ENCODE measurements at regions not wholly inside any gene's neighbourhood (a gene's known extent, or its start where the extent isn't known, plus 50 kb on each side); places are given as distances from the start of the nearest gene placed in this dataset.
"Not testable (repeated sequence)": the region's sequence is repeated elsewhere in the genome, so short reads cannot be mapped to it uniquely, and the experiment has no call there.

DNA sequence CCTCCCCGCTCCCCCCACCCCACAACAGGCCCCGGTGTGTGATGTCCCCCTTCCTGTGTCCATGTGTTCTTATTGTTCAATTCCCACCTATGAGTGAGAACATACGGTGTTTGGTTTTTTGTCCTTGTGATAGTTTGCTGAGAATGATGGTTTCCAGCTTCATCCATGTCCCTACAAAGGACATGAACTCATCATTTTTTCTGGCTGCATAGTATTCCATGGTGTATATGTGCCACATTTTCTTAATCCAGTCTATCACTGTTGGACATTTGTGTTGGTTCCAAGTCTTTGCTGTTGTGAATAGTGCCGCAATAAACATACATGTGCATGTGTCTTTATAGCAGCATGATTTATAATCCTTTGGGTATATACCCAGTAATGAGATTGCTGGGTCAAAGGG, 104.3 kb downstream of the MTPN start:
- H3K4me1 Mint-ChIP-seq; H3K27me3 Mint-ChIP-seq; H3K27ac Mint-ChIP-seq; H3K36me3 Mint-ChIP-seq (ENCODE audit: low read depth); CTCF ChIA-PET; H3K9me3 Mint-ChIP-seq; H3K4me3 Mint-ChIP-seq; POLR2A ChIA-PET; DNase-seq: not testable (repeated sequence)

DNA sequence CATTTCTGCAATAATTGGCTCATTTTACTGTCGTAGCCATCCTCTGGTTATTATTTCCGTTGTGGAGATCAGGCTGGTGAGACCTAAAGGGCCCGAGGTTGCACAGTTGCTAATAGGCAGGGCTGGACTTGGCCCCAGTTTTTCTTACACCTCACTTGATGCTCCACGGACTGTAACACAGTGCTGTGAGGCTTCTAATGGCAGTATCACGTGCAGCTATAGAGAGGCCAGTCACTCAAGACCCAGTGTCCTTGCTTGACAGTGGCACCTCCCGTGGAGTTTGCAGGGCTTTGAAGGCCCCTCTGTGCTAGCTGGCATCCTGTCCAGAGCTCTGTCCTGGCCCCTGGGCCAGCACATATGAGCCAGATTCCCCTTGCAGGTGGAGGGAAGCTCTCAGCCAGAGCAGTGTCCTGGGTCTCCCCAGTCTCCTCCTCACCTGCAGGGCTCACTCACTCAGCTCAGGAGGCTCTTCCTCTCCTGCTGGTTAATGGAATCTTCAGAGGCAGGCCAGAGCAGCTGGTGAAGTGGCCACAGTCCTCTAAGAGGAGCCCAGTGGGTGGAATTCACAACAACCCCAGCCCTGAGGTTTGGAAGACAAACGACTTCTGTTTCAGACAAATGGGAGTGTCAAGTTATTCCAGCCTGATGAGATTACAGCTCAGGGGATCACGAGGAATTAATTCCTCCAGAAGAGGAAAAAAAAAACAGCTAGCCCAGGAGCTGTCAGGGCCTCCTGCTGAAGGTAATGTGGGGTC, 114.2 kb upstream of the FAM180A start:
- no peaks in the 10 kb centered on the region for H3K36me3 Mint-ChIP-seq (ENCODE audit: low read depth)
- no peaks in the 10 kb centered on the region for H3K4me1 Mint-ChIP-seq
- CTCF ChIA-PET = no interaction called here
- H3K27ac Mint-ChIP-seq = no peak overlapping the region
- no peaks in the 10 kb centered on the region for H3K27me3 Mint-ChIP-seq
- DNase-seq = no peak
- no peaks in the 10 kb centered on the region for H3K9me3 Mint-ChIP-seq
- POLR2A ChIA-PET = no interaction called here
- no peak overlapping the region for H3K4me3 Mint-ChIP-seq

DNA sequence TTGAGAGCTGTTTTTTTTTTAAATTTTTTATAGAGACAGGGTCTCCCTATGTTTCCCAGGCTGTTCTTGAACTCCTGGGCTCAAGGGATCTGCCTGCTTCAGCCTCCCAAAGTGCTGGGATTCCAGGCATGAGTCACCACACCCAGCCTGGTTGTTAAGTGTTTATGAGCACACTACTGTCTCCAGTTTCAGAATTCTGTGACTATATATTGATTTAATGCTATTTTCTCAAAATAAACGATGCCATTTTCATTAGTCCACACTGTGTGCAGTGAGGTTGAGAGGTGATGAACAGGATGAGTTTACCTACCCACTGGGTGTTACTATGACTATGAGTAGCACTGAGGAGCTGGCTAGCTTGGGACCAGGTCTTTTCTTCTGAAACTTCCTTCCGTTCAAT, 110.9 kb upstream of the FAM180A start:
- ChIA-PET POLR2A (no interaction called here), CTCF (no interaction called here)
- no peaks in the 10 kb centered on the region for H3K36me3 Mint-ChIP-seq (ENCODE audit: low read depth)
- H3K27me3 Mint-ChIP-seq = peaks cover 4% of the 10 kb centered on the region
- no peaks in the 10 kb centered on the region for H3K9me3 Mint-ChIP-seq
- H3K4me3 Mint-ChIP-seq = no peak overlapping the region
- no peak for DNase-seq
- no peaks in the 10 kb centered on the region for H3K4me1 Mint-ChIP-seq
- H3K27ac Mint-ChIP-seq = no peak overlapping the region

DNA sequence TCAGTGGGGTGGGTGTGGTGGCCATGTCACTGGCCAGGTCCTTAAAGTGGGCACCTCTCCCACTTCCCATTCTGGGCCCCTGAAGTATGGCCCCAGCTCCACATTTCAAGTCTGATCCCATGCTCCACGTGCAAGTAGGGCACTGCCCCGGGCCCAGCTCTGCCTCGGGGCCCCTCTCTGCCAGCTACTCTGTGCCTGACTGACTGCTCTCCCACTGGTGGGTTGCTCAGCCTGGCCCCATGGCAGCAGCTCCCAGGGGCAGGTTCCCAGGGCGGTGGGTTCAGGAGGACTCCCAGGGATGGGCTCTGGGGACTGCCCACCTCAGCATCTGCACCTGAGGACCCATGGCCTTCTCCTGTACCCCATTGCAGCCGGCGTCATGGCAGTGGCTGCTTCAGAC, 110.2 kb upstream of the FAM180A start:
- Mint-ChIP-seq H3K27ac (no peak overlapping the region), H3K36me3 (ENCODE audit: low read depth) (no peaks in the 10 kb centered on the region), H3K27me3 (peaks cover 5% of the 10 kb centered on the region), H3K4me3 (no peak overlapping the region), H3K9me3 (no peaks in the 10 kb centered on the region), H3K4me1 (no peaks in the 10 kb centered on the region)
- no peak for DNase-seq
- ChIA-PET CTCF (no interaction called here), POLR2A (no interaction called here)

DNA sequence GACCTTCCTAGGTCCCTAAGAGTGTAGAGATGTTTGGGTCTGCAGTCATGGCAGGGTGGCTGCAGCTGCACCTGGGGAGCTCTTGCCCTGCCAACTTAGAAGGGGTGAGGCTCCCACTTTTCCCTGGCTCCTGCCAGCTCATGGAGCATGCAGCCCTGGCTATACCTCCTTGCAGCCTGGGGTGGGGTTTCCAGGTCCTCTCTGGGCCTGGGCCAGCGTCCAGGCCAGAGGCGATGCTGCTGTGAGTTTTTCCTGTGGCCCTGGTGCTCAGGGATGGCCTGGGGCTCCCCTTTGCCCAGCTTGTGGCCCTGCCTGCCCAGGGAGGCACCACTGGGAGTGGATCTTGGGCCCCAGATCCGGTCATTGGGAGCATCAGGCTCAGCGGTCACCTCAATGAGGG, 109.8 kb upstream of the FAM180A start:
- Mint-ChIP-seq H3K4me3 (no peak overlapping the region), H3K4me1 (no peaks in the 10 kb centered on the region), H3K27me3 (peaks cover 5% of the 10 kb centered on the region), H3K36me3 (ENCODE audit: low read depth) (no peaks in the 10 kb centered on the region), H3K27ac (no peak overlapping the region), H3K9me3 (no peaks in the 10 kb centered on the region)
- DNase-seq = no peak
- CTCF ChIA-PET = no interaction called here
- POLR2A ChIA-PET = no interaction called here

DNA sequence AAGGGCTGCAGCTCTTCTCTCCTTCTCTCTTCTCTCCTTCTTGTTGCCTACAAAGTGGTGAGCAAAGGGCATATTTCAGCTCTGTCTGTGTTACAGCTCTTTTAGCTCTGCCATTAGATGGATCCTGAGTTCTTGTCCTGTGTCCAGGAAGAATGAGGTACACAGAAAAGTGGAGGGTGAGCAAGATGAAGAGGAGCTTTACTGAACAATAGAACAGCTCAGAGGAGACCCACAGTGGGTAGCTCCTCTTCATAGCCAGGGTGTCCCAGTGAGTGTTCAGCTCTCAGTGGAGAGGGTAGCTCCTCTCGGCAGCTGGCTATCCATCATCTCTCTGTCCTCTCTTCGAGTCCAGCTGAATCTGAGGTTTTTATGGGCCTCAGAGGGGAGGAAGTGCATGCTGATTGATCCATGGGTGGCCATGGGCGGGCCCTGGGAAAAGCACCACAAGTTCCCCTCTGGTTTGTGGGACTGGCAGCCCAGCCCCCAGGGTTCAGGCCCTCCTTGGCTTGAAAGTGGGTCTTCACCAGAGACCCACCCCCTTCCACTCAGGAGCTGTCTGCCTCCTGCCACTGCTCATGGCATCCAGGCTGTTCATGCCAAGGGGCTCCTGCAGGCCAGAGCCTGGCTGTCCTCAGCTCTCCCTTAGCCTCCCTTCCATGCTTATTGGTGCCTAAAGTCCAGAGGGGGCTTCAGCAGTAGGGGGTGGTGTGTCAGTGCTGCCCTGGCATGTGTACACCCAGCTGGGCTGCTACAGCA, 109.1 kb upstream of the FAM180A start:
- H3K4me1 Mint-ChIP-seq = no peaks in the 10 kb centered on the region
- POLR2A ChIA-PET = no interaction called here
- CTCF ChIA-PET = interaction anchor here (0.6 kb wide), 1 partner anchor 1216 kb away, joined by 3 read pairs; no protein-coding TSS in a partner anchor
- H3K9me3 Mint-ChIP-seq = no peaks in the 10 kb centered on the region
- H3K4me3 Mint-ChIP-seq = no peak overlapping the region
- H3K27ac Mint-ChIP-seq = no peak overlapping the region
- DNase-seq = no peak
- H3K27me3 Mint-ChIP-seq = peaks cover 5% of the 10 kb centered on the region
- no peaks in the 10 kb centered on the region for H3K36me3 Mint-ChIP-seq (ENCODE audit: low read depth)

DNA sequence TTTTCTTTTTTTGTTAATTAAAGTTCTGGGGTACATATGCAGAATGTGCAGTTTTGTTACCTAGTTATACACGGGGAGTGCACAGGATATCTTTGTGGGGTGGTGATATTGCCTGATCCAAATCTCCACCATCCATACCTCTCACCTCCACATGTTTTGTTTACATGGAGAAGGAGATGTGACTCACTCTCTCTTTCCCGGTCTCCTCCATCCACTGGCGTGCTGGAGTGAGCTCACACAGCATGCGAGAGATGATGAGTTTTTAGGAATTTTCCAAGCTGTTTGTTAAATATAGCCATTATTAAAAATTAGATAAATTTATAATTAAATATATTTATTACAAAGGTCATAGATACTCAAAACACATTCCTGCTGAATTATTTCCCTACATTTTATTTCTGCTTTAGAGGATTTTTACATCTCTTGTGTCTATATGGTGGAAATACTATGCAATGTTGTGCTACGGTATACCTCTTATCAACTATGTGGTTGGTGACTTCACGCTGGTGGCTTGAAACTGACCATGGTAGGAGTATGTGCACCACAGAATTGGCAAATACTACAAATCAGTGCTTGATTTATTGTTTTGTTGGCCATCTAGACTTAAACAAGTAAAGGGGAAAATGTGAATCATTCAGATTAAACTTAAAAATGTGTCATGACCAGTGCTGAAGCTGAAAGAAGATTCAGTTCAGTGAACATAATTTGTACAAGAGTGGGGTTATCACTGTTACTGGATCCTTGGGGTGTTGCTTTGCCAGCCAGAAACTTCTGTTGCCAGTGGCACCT, 107.9 kb upstream of the FAM180A start:
- H3K27me3 Mint-ChIP-seq = peaks cover 5% of the 10 kb centered on the region
- ChIA-PET POLR2A (no interaction called here), CTCF (interaction anchor here (0.6 kb wide), 1 partner anchor 1215 kb away, joined by 3 read pairs; no protein-coding TSS in a partner anchor)
- no peak for DNase-seq
- H3K9me3 Mint-ChIP-seq = no peaks in the 10 kb centered on the region
- H3K36me3 Mint-ChIP-seq (ENCODE audit: low read depth) = no peaks in the 10 kb centered on the region
- no peak overlapping the region for H3K27ac Mint-ChIP-seq
- no peak overlapping the region for H3K4me3 Mint-ChIP-seq
- no peaks in the 10 kb centered on the region for H3K4me1 Mint-ChIP-seq

DNA sequence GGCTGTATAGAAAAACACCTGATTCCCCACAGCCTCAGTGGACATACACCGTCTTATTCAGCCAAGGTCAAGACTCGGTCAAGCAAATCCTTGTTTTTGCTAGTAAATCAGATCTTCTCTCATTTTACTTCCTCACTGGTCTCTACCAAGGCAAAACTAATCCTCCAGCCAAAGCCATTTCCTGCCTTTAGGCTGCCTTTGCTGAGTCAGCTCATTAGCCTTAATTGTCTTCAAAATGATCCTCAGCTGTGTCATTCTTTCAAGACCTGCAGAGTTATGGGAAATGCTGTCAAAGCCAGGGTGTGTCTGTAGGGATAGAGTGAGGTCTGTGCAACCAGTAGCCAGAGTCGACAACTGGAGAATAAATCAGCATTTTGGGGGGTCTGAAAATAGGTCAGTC, 107.2 kb upstream of the FAM180A start:
- no peak for DNase-seq
- H3K36me3 Mint-ChIP-seq (ENCODE audit: low read depth) = no peaks in the 10 kb centered on the region
- CTCF ChIA-PET = no interaction called here
- H3K4me3 Mint-ChIP-seq = no peak overlapping the region
- H3K27me3 Mint-ChIP-seq = peaks cover 5% of the 10 kb centered on the region
- H3K27ac Mint-ChIP-seq = no peak overlapping the region
- no peaks in the 10 kb centered on the region for H3K9me3 Mint-ChIP-seq
- POLR2A ChIA-PET = no interaction called here
- no peaks in the 10 kb centered on the region for H3K4me1 Mint-ChIP-seq

DNA sequence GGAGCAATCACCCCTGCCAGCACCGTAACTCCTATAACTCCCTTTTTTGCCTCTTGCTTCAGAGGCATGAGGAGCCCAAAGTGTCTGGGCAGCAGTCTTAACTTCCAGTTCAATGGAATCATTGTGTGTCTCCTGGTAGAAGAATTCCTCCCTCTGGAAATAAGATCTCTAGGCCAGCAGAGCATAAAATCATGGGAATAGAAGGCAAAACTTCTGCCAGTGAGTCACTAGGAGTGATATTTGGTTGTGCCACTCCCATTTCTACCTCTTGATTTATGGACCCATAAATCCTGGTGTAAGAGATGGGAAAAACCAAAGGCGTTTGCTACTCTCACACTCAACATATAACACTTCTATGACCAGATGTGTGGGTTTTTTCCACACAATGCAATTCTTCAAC, 104.9 kb upstream of the FAM180A start:
- POLR2A ChIA-PET = no interaction called here
- Mint-ChIP-seq H3K4me1 (no peaks in the 10 kb centered on the region), H3K36me3 (ENCODE audit: low read depth) (no peaks in the 10 kb centered on the region), H3K9me3 (no peaks in the 10 kb centered on the region), H3K4me3 (no peak overlapping the region), H3K27ac (no peak overlapping the region), H3K27me3 (peaks cover 5% of the 10 kb centered on the region)
- CTCF ChIA-PET = interaction anchor here (1.2 kb wide), 1 partner anchor 13 kb away, joined by 4 read pairs; no protein-coding TSS in a partner anchor
- DNase-seq = no peak

DNA sequence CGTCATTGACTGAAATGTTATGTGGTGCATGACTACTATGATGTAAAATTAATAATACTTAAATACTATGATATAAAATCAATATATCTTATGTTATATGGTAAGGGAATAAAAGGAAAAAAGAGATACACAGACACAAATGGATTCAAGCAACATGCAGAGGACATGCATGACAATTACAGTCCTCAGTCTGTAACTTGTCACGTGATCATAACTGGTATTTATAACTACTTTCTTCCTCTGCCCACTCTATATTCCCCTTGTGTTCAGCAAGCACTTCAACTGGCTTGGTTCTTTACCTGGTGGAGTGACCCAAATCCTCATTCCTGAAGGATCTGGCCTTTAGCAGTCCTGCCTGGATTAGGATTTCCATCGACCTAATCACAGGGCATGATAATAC, 104.4 kb upstream of the FAM180A start:
- no peak for DNase-seq
- no peak overlapping the region for H3K4me3 Mint-ChIP-seq
- ChIA-PET POLR2A (no interaction called here), CTCF (no interaction called here)
- H3K9me3 Mint-ChIP-seq = no peaks in the 10 kb centered on the region
- no peaks in the 10 kb centered on the region for H3K36me3 Mint-ChIP-seq (ENCODE audit: low read depth)
- peaks cover 5% of the 10 kb centered on the region for H3K27me3 Mint-ChIP-seq
- no peak overlapping the region for H3K27ac Mint-ChIP-seq
- H3K4me1 Mint-ChIP-seq = no peaks in the 10 kb centered on the region

DNA sequence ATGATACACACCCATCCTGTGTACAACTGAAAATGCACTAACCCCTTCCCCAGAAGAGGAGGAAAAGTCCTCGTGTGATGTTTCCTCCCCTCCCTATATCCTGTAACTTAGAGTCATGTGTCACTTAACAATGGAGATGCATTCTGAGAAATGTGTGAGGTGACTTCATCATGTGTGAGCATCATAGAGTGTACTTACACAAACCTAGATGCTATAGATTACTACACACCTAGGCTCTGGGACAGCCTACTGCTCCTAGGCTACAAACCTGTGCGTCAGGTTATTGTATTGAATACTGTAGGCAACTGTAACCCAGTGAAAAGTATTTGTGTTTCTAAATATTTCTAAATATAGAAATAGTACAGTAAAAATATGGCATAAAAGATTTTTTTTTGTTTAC, 98.6 kb upstream of the FAM180A start:
- H3K27me3 Mint-ChIP-seq = no peaks in the 10 kb centered on the region
- ChIA-PET POLR2A (no interaction called here), CTCF (no interaction called here)
- no peak overlapping the region for H3K27ac Mint-ChIP-seq
- H3K36me3 Mint-ChIP-seq (ENCODE audit: low read depth) = no peaks in the 10 kb centered on the region
- H3K4me3 Mint-ChIP-seq = no peak overlapping the region
- no peak for DNase-seq
- peaks cover 1% of the 10 kb centered on the region for H3K4me1 Mint-ChIP-seq
- H3K9me3 Mint-ChIP-seq = no peaks in the 10 kb centered on the region

DNA sequence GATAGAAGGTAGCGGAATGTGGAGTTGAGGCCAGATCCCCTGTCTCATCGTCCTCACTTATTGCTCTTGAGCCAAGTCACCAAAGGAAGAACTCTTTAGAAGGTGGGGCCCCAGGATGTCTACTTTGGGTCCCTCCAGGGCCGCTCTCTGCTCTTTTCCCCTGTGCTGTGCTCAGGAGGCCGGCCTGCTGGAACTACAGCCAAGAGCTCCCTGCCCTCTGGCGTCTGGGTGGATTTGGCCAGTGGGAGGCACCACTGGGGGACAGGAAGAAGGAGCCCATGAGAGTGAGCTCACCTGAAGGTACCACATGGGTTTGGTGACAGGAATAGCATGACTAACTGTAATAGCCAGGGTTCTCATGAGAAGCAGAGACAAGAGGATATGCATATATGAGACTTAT, 97.7 kb upstream of the FAM180A start:
- no peak for DNase-seq
- Mint-ChIP-seq H3K36me3 (ENCODE audit: low read depth) (no peaks in the 10 kb centered on the region), H3K27me3 (peaks cover 2% of the 10 kb centered on the region), H3K27ac (no peak overlapping the region), H3K4me1 (peaks cover 1% of the 10 kb centered on the region), H3K4me3 (no peak overlapping the region), H3K9me3 (no peaks in the 10 kb centered on the region)
- ChIA-PET POLR2A (no interaction called here), CTCF (no interaction called here)

DNA sequence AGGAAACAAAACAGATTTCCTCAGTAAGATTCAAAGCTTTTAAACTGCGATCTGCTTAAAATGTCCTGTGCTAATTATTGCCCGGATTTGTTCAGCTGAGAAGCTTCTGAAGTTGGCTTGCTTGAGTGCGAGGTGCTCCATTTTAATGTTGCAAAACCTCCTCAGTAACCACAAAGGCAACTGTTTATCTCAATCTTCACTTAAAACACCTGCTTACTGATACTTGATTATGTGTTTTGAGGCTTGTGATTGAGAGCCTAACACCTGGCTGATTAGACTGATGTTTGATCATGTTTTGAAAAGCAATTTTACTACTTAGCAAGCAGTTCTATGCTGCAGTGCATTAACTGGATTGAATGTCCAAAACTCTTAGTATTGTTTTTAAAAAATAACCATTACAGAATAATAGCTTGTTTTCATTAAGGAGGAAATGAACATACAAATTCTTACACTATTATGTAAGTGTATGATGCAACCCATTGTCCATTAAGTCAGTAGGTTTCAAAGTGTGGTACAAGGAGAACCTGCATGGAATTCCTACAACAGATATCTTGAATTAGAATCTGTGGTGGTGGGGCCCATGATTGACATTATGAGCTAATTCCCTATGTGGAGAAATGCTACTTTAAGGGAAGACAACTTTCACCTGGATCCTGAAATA, 96.9 kb upstream of the FAM180A start:
- POLR2A ChIA-PET = no interaction called here
- no peak for DNase-seq
- H3K9me3 Mint-ChIP-seq = no peaks in the 10 kb centered on the region
- H3K36me3 Mint-ChIP-seq (ENCODE audit: low read depth) = no peaks in the 10 kb centered on the region
- H3K27me3 Mint-ChIP-seq = peaks cover 2% of the 10 kb centered on the region
- no peak overlapping the region for H3K27ac Mint-ChIP-seq
- H3K4me1 Mint-ChIP-seq = peaks cover 1% of the 10 kb centered on the region
- H3K4me3 Mint-ChIP-seq = no peak overlapping the region
- CTCF ChIA-PET = interaction anchor here (0.6 kb wide), 1 partner anchor 21 kb away, joined by 5 read pairs; no protein-coding TSS in a partner anchor
